Right cardiac atrium (tissue), 5 donors: ENCODE measurements at regions not wholly inside any gene's neighbourhood (a gene's known extent, or its start where the extent isn't known, plus 50 kb on each side); places are given as distances from the start of the nearest gene placed in this dataset.
A peak's percentile ranks its signal among the peaks of the same experiment; 100 is the strongest.

Experiments
- ATAC-seq, 2 donors: fragments of 200-7000 bp; cut with Tn5 transposase; one replicate each; pipeline versions ENCODE4 v1.8.0 to v1.9.1; 2020; ENCODE audit warnings: moderate library complexity in 2 of 2, mild to moderate bottlenecking in 1 of 2
- DNase-seq, 3 donors: peaks; one replicate each; pipeline ENCODE4 v3.0.0-alpha.2; 2020
- H3K27ac ChIP-seq: one replicate; pipeline ENCODE4 v1.5.1; 2013; ENCODE audit warnings: mild to moderate bottlenecking, low read length, control low read depth, moderate library complexity
- H3K27me3 ChIP-seq: one replicate; pipeline ENCODE4 v1.6.1; 2013; ENCODE audit not compliant: control insufficient read depth, insufficient read depth
- H3K4me1 ChIP-seq: one replicate; pipeline ENCODE4 v1.6.1; 2013; ENCODE audit warnings: low read length; ENCODE audit not compliant: control insufficient read depth, insufficient read depth
- H3K4me3 ChIP-seq: one replicate; pipeline ENCODE4 v1.5.1; 2013; ENCODE audit warnings: low read length, control low read depth
- H3K9me3 ChIP-seq: one replicate; pipeline ENCODE4 v1.6.1; 2013; ENCODE audit warnings: low read length; ENCODE audit not compliant: control insufficient read depth
- WGBS: extraction: QIAGEN DNeasy Blood & Tissue Kit; methylation state at CpG from one replicate; pipeline ENCODE4 v1.1.7; 2013; 5-methylcytosine and 5-hydroxymethylcytosine counted together
- intact Hi-C, 4 donors: fragments of 100-400 bp; cut with DNase I; formaldehyde crosslinking; loops; one replicate each; pipeline versions ENCODE4 v1.11.0 to v1.14.0; 2022 to 2023
- donor health status: healthy with polysubstance abuse.
- donor health status: DM: no; HTN: yes; CAD: no.
- donor health status: DM: no; HTN: no; CAD: no.
- donor health status: DM: no; HTN: yes; CAD: no; lungs with severe emphysema.
- donor health status: DM: yes; HTN: yes; CAD: no.

DNA sequence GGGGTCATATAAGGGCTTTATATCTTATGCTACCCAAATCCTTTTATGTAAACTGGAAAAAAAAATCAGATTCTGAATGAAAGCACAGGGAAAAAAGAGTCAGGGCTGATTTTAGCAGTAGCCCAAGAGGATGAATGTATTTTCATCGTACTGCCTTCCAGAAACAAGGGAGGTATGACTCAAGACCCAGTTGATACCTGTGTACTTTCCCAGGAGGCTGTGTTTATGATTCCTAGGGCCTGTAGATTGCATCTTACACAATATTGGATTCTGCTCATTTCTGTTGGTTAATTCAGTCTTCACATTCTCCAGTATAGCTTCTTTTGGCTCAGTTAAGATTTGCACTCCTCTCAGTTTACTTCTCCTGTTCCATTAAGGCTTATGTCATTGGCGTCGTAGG lies 127.9 kb upstream of the LIMCH1 start:
- Histone ChIP-seq H3K9me3 (no peaks in the 10 kb centered on the region), H3K27me3 (no peaks in the 10 kb centered on the region), H3K4me1 (no peaks in the 10 kb centered on the region), H3K4me3 (no peak overlapping the region), H3K27ac (no peak overlapping the region)
- ATAC-seq (peak in 1 of 2 donors; percentile 18), DNase-seq (no peak)
- WGBS = 83% methylated on average over 3 of the region's 3 CpGs
- intact Hi-C loops = no loop called here

DNA sequence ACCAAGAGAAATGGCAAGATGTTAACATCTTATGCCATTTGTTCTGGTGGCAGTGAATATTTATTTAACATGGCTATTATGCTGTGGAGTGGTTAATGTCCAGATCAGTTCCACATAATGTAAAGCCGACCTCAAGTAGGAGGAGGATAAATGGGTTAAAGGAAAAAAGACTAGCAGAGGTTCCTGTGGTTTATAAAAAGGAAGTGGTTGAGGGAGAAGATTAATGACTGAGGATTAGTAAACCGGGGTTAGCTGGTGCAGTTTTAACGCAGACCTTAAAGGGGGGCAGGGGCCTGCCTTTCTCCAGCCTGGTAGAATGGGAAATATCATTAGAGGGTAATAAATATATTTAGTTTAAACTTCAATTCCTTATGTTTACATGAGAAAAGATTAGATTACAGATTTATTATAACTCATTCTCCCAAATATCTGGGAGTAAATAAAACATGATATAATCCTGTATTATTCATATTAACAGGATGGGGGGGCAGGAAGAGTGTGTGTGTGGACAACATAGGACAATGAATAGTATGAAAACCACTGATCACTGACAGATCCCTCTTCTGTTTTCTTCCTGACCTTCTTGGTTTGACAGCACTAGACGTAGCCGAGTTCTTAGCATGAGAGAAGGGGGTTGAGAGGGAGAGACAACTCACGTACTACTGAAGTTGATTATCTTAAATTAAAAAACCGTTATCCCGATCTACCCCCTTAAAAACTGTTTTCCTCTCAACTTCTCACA lies 124.1 kb upstream of the LIMCH1 start:
- no peak overlapping the region for H3K4me3 ChIP-seq
- H3K9me3 ChIP-seq = no peaks in the 10 kb centered on the region
- H3K27ac ChIP-seq = no peak overlapping the region
- intact Hi-C loops = no loop called here
- DNase-seq = no peak
- no peak for ATAC-seq
- peaks cover 4% of the 10 kb centered on the region for H3K4me1 ChIP-seq
- 77% methylated on average over 8 of the region's 8 CpGs for WGBS
- no peaks in the 10 kb centered on the region for H3K27me3 ChIP-seq

DNA sequence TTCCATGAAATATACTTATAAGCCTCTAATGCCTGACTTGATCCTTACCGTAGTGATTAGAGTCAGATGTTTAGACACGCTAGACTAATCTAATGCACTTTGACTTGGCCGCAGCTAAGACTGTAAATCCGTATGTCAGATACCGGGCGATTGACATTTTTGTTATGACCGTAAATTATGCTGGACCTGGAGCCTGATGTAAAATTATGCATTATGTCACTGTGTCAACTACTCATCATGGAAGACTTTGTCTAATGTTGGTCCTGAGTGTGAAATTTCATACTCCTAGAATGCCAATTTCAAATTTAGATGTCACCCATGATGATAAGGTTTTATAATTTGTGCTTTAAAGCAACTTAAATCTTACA lies 123.6 kb upstream of the LIMCH1 start:
- DNase-seq (no peak), ATAC-seq (no peak)
- 83% methylated on average over 7 of the region's 7 CpGs for WGBS
- intact Hi-C loops = no loop called here
- Histone ChIP-seq H3K9me3 (no peaks in the 10 kb centered on the region), H3K4me3 (no peak overlapping the region), H3K27ac (no peak overlapping the region), H3K4me1 (peaks cover 4% of the 10 kb centered on the region), H3K27me3 (no peaks in the 10 kb centered on the region)

DNA sequence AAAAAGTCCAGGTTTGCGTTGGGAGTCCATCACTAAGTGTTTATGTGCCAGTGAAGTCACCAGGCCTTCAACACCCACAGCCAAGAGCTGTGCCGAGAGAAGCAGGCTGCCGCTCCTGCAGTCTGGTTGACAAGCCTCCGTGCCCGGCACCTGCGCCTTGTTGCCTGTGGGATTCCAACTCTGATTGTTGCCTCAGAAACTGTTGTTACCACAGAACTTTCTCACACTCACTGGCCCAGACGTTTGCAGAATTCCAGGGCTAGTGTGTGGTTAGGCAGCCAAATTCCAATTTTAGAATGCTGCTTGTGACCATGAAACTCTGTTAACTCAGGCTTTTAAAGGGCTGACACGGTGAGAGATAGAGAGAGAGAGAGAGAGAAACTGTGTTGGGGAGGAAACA lies 119.5 kb upstream of the LIMCH1 start:
- DNase-seq (peak; percentile 72 to 90 (median 86)), ATAC-seq (peak; percentile 90 to 92)
- WGBS = 31% methylated on average over 8 of the region's 8 CpGs
- H3K27me3 ChIP-seq = no peaks in the 10 kb centered on the region
- H3K9me3 ChIP-seq = no peaks in the 10 kb centered on the region
- peaks cover 8% of the 10 kb centered on the region for H3K4me1 ChIP-seq
- peak overlapping the region; percentile 67 for H3K27ac ChIP-seq
- no peak overlapping the region for H3K4me3 ChIP-seq
- intact Hi-C loops = no loop called here

- H3K4me3 ChIP-seq = no peak overlapping the region
- peaks cover 9% of the 10 kb centered on the region for H3K4me1 ChIP-seq
- intact Hi-C loops = loop anchor here in 1 of 4 donors (5.0 kb wide), 1 partner anchor 58 kb away; no protein-coding TSS in a partner anchor
- DNase-seq (no peak), ATAC-seq (no peak)
- 59% methylated on average over 6 of the region's 6 CpGs for WGBS
- no peak overlapping the region for H3K27ac ChIP-seq
- H3K9me3 ChIP-seq = no peaks in the 10 kb centered on the region
- no peaks in the 10 kb centered on the region for H3K27me3 ChIP-seq
These were observed 117.4 kb upstream of the LIMCH1 start for GRCh38 chr4:41420541-41420940.

DNA sequence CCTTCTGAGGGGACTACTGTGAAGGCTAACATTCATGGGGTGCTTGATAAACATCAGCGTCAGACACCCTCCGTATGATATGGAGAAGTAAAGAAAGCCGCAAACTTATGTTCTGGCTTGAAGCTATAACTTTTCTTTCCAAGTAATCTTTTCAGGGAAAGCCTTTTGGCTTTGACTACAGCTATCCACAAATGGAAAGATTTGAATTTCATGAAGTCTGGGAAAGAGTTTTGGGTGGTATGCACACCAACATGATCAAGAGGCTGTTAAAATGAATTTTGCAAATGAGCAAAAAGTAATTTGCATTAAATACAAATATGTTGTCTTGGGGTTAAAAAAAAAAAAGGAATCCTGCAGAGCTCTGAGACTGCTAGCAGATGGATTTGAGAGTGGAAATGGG lies 114.8 kb upstream of the LIMCH1 start:
- Histone ChIP-seq H3K4me3 (no peak overlapping the region), H3K9me3 (no peaks in the 10 kb centered on the region), H3K27ac (no peak overlapping the region), H3K27me3 (no peaks in the 10 kb centered on the region), H3K4me1 (peaks cover 5% of the 10 kb centered on the region)
- ATAC-seq = no peak
- intact Hi-C loops = loop anchor here in 1 of 4 donors (5.0 kb wide), 1 partner anchor 61 kb away; no protein-coding TSS in a partner anchor
- no peak for DNase-seq
- WGBS = 85% methylated on average over 3 of the region's 3 CpGs

- intact Hi-C loops = loop anchor here in 1 of 4 donors (5.0 kb wide), 1 partner anchor 62 kb away; no protein-coding TSS in a partner anchor
- Histone ChIP-seq H3K4me1 (peaks cover 11% of the 10 kb centered on the region), H3K27me3 (no peaks in the 10 kb centered on the region), H3K9me3 (no peaks in the 10 kb centered on the region), H3K27ac (no peak overlapping the region), H3K4me3 (no peak overlapping the region)
- ATAC-seq = no peak
- no peak for DNase-seq
These were observed 113.4 kb upstream of the LIMCH1 start for GRCh38 chr4:41424522-41424921.

DNA sequence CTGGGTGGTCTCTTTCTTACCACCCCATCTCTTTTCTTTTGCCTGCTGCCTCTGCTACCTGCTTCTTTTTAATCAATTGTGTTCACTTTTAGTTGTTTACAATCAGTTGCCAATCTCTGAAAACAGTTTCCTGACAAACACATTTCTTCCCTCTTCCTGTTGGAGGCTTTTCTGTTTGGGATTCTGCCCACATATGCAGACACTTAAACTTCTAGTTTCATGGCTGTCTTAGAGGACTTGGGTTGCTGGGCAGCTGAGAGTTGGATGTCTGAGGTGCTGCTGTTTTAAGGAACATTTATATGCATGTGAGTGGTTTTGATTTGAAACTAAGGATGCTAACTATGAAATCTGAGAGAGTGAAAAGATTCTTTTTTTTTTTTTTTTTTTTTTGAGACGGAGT lies 112.3 kb upstream of the LIMCH1 start:
- Histone ChIP-seq H3K9me3 (no peaks in the 10 kb centered on the region), H3K27me3 (no peaks in the 10 kb centered on the region), H3K4me1 (peaks cover 8% of the 10 kb centered on the region), H3K4me3 (no peak overlapping the region), H3K27ac (no peak overlapping the region)
- DNase-seq = no peak
- no CpG with 5 or more reads among the region's 1 CpG for WGBS
- no peak for ATAC-seq
- intact Hi-C loops = no loop called here

GRCh38 chr4:41426539-41426938 lies 111.4 kb upstream of the LIMCH1 start:
- peaks cover 10% of the 10 kb centered on the region for H3K4me1 ChIP-seq
- H3K27ac ChIP-seq = no peak overlapping the region
- H3K27me3 ChIP-seq = no peaks in the 10 kb centered on the region
- intact Hi-C loops = no loop called here
- no peaks in the 10 kb centered on the region for H3K9me3 ChIP-seq
- ATAC-seq (peak; percentile 12 to 81), DNase-seq (no peak)
- 35% methylated on average over 3 of the region's 3 CpGs for whole genome bisulfite sequencing
- H3K4me3 ChIP-seq = no peak overlapping the region

DNA sequence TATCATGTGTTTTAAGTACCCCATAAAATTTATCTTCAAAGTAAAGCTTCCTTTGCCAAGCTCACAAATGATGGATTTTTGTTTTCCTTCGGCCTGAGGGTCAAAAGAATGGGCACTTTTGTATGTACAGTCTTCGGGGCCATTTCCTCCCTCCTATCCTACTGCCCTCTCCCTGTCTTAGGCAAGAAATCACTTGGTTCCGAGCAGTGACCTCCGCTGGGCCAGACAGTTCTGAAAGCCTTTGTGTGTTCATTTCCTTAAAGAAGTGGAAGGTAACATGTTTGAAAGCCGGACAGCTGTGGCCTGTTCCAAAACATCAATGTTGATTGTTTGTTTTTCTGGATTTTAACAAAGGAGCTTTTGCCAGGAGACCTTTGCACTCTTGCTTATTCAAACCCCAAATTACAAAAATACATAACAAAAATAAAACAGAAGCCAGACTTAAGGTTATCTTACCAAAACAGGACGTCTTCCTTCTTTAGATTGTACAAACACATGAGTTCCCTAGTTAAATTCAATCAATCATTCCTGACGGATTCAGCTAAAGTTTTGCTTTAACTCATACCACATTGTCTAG lies 110.6 kb upstream of the LIMCH1 start:
- intact Hi-C loops = no loop called here
- no peaks in the 10 kb centered on the region for H3K27me3 ChIP-seq
- H3K4me3 ChIP-seq = no peak overlapping the region
- WGBS = 53% methylated on average over 7 of the region's 7 CpGs
- H3K27ac ChIP-seq = peak overlapping the region; percentile 12
- H3K9me3 ChIP-seq = no peaks in the 10 kb centered on the region
- ATAC-seq (peak; percentile 67 to 78), DNase-seq (peak in 1 of 3 donors; percentile 57)
- H3K4me1 ChIP-seq = peaks cover 10% of the 10 kb centered on the region

GRCh38 chr4:41427931-41428600 lies 109.9 kb upstream of the LIMCH1 start:
- Histone ChIP-seq H3K27me3 (no peaks in the 10 kb centered on the region), H3K9me3 (no peaks in the 10 kb centered on the region), H3K4me3 (no peak overlapping the region), H3K4me1 (peaks cover 10% of the 10 kb centered on the region), H3K27ac (peak overlapping the region; percentile 67)
- ATAC-seq (no peak), DNase-seq (no peak)
- intact Hi-C loops = no loop called here
- 41% methylated on average over 3 of the region's 3 CpGs for WGBS
